HG02943 (cell line): ENCODE measurements at regions not wholly inside any gene's neighbourhood (a gene's known extent, or its start where the extent isn't known, plus 50 kb on each side); places are given as distances from the start of the nearest gene placed in this dataset.

Experiments
- ATAC-seq: cut with Tn5 transposase; IDR thresholded peaks from one replicate; pipeline ENCODE4 v1.9.1; 2021; ENCODE audit warnings: mild to moderate bottlenecking, low read depth, moderate library complexity; ENCODE audit not compliant: unreplicated experiment

GRCh38 chr2:36069074-36069473 is 286.5 kb upstream of the CRIM1 start:
- ATAC-seq, result no peak

DNA sequence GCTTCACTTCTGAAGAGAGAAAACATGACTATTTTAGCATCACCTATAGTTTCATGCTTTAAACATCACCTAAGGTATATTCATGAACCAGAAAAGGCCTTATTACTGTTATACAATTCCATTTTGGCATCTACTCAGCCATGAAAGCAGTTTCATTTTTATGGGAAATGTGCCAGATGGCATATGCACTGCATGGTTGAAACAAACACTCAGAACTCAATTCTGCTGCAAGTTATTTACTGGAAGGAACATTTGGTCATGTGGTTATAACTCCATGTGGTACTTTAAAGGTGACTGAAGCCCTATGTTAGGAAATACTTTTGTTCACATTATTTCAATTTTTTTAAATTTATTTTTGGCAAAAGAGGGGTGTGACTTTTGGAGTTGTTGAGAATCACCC is 287.5 kb upstream of the CRIM1 start:
- no peak for ATAC-seq

DNA sequence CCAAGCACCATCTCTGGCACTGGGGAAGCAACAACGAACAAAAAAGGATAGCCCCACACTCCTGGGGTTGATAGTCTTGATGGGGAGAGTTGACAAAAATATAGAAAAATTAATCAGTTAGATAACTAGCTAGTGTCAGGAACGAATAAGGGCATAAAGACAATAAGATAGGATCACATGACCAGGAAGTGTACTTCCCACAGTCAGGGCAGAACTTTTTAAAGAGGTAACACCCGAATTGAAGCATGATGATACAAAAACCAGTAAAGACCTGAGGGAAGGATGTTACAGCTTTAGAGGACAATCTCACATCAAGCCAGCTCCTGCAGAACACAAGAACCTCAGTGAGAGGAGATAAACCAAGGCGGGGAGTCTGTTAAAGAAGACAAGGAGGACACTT is 295.4 kb upstream of the CRIM1 start:
- ATAC-seq, result no peak

GRCh38 chr2:36059691-36060090 is 295.9 kb upstream of the CRIM1 start:
- peak; percentile 100 for ATAC-seq

- ATAC-seq, result no peak
Observed at GRCh38 chr2:36058953-36059352, 296.6 kb upstream of the CRIM1 start.

- no peak for ATAC-seq
Observed at GRCh38 chr2:36058076-36058475, 297.5 kb upstream of the CRIM1 start.

- no peak for ATAC-seq
Observed at GRCh38 chr2:36052819-36053218, 302.8 kb upstream of the CRIM1 start.

- no peak for ATAC-seq
Observed at GRCh38 chr2:36044411-36044810, 311.2 kb upstream of the CRIM1 start.

DNA sequence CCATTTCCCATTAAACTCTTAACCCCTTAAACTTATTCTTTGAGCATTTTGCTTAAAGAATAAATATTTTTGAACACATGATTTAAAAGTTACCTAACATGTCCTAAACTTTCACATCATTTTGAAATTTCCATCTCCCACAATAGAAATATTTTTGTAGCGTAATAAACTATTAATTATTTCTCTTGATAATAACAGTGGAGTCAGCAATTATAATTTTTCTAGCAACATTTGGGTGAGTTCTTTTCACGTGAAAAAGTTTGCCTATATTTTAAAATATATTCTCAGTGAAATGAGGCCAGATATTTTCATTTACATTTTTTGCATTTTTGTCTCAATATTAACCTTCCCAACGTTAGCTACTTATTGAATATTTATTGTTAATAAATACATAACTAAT is 320.4 kb upstream of the CRIM1 start:
- ATAC-seq, result no peak

- no peak for ATAC-seq
Observed at GRCh38 chr2:36032046-36032445, 323.5 kb upstream of the CRIM1 start.

DNA sequence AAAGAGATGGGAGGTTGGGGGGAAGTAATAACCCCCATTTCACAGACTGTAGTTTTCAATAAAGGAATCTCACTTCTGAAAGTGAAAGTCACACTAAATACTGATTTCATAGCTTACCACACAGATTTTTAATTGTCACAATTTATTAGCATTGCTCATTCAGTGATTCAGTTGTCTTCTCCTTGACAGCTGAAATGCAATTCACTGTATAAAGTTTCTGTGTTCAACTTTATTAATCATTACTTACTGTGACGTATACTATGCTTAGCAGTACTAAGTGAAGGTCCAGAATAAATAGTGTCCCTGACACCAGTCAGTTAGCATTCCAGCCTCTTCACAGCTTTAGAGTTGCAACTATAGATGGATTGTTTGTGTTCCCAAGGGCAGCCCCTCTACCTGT is 324.1 kb upstream of the CRIM1 start:
- no peak for ATAC-seq

GRCh38 chr2:36027616-36028015 is 328.0 kb upstream of the CRIM1 start:
- ATAC-seq, result no peak

DNA sequence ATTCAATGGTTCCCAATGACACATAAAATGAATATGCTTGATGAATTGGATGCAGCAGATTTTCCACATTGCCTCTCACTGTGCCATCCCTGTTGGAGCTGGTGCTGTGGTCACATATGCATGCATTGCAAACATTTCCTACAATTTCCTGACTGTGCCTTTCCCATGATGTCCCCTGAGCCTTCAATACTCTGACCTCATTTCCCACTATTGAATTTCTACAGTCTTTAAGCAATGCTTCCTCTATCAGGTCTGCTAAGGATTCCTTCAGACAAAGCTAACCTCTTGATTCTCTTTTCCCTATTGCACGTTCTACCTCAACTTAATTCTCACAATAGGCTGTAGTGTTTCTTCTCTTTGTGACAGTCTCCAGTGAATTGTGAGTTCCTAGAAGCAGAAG is 342.5 kb upstream of the CRIM1 start:
- ATAC-seq, result no peak

DNA sequence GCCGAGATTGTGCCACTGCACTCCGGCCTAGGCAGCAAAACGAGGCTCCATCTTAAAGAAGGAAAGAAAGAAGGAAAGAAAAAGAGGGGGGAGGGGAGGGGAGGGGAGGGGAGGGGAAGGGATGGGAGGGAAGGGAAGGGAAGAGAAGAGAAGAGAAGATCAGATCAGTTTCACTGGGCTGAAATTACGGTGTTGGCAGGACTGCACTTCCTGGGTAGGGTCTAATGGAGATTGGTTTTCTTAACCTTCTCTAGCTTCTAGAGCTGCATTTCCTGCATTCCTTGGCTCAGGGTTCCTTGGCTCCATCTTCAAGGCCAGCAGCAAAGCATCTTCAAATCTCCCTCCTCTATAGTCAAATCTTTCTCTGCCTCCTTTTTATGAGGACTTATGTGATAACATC is 349.1 kb upstream of the CRIM1 start:
- ATAC-seq, result no peak

DNA sequence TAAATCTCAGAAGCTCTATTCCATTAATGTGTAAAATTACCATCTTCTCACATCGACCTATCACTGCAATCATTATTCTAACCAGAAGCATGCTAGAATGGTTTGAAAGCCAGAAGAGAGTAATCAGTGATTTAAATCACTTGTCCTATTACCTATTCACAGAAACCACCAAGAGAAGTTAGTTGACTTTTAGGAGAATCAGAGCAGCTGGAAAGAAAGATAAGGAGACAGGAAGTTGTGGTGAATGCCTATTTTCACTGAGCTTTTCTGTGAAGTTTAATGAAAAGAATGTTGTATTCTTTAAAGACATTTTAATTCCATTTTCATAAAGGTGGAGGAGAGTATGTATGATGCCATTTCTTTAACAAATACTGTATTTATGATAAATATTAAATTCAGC is 352.6 kb upstream of the CRIM1 start:
- ATAC-seq, result no peak

- ATAC-seq, result no peak
Observed at GRCh38 chr2:35997488-35997887, 358.1 kb upstream of the CRIM1 start.

DNA sequence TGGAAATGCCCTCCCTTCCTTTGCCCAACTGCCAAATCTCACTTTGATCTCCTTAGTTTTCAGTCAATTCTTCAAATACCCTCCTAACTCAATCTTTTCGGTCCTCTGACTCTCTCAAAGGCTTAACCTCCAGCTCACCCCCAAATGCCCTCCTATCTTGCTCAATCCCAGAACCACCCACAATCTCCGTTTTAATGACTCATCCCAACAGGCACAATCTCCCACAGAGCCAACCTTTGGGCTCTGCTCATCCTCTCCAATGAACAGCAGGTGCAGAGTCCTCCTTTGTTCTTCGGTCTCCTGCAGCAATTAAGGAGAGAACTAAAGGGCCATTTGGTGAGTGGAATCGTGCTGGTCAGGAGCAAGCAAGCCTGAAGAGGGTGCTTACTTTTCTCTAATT is 366.1 kb upstream of the CRIM1 start:
- ATAC-seq, result no peak

GRCh38 chr2:35989040-35989439 is 366.5 kb upstream of the CRIM1 start:
- no peak for ATAC-seq

DNA sequence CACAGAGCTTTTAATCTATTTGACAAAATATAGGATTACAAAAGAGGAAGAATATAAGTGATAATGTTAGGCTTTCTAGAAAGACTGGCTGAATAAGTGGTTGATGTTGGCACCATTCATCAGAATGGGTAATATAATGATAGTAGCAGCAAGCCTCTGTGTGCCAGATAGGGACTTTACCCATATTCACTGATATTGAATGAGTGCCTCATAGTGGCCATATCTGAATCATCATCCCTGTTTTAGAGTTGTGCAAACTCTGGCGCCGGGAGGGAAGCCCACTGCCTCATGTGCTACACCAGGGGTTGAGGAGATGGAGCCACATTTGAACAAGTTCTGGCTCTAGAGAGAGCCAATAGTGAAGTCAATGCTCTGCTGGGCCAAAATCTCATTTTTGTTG is 368.7 kb upstream of the CRIM1 start:
- ATAC-seq, result no peak

GRCh38 chr2:35978218-35978617 is 377.4 kb upstream of the CRIM1 start:
- ATAC-seq, result peak; percentile 85

DNA sequence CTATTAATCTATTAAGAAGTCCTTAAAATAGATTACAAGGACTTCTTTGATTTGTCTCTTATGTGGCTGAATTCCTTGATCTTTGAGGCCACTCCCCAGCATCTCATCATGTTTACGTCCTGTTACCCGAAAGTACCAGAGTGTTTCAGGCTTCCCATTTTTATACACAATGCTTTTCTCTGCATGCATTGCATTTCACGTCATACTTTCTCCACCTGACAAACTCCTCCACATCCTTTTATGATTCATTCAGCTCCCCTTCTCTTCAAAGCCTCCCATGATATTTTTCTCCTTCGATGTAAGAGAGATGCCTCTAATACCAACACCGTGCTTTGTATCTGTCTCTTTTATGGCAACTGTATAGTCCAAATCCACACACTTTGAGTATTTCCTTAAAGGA is 379.0 kb upstream of the CRIM1 start:
- no peak for ATAC-seq

GRCh38 chr2:35973737-35974132 is 381.8 kb upstream of the CRIM1 start:
- no peak for ATAC-seq

DNA sequence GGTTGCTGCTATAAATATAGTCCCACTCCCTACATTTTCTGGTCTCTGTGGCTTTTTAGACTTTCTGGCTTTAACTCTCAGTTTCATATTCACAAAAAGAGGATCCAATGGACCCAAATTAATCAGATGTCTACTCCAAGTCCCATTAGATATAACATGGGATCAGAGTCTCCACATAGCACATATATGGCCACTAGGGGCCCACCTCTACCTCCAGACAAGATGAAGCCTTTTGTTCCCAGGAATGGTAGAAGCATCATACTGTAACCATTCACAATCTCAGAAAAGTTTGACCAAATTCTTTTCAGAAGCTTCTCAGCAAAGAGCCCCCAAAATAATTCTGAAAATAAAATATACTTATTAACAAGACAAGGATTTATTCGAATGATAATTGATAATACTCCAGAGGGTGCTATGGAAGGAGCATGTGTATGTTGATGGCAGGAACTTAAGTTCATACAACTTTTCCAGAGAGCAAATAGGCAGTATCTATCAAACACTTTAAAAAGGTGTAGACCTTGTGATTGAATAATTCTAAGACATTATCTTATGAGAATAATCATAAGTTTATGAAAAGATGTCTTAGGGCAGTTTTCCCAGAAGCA is 382.3 kb upstream of the CRIM1 start:
- peak; percentile 82 for ATAC-seq
